CD4-positive, alpha-beta memory T cell (primary cell): ENCODE measurements at regions not wholly inside any gene's neighbourhood (a gene's known extent, or its start where the extent isn't known, plus 50 kb on each side); places are given as distances from the start of the nearest gene placed in this dataset.

ENCODE experiments used
- CTCF ChIA-PET: fragments of 350-600 bp; sonication (Branson Sonifier 250); formaldehyde crosslinking; loops from one replicate; lab custom pipeline; 2021; ENCODE audit warnings: inconsistent platforms; ENCODE audit not compliant: partially characterized antibody; lab: Charles Lee
- POLR2A ChIA-PET: fragments of 350-600 bp; sonication (Branson Sonifier 250); formaldehyde crosslinking; loops from one replicate; lab custom pipeline; 2021; ENCODE audit not compliant: partially characterized antibody; lab: Charles Lee
- DNase-seq, 5 donors: peaks; one replicate each; pipeline versions ENCODE4 v3.0.0 to v3.0.0-alpha.2; 2020 to 2022; ENCODE audit warnings: mixed read lengths in 1 of 5
- H3K27ac ChIP-seq: one replicate; pipeline ENCODE4 v1.7.0; 2013; ENCODE audit warnings: low read depth, low read length
- H3K27me3 ChIP-seq: 2 replicates; pipeline ENCODE4 v1.7.0; 2013; ENCODE audit warnings: mild to moderate bottlenecking, low read length, moderate library complexity; ENCODE audit not compliant: insufficient read depth
- H3K36me3 ChIP-seq: 2 replicates; pipeline ENCODE4 v1.7.0; 2013; ENCODE audit warnings: mild to moderate bottlenecking, low read length, moderate library complexity; ENCODE audit not compliant: insufficient read depth
- H3K4me1 ChIP-seq: 2 replicates; pipeline ENCODE4 v1.7.0; 2013; ENCODE audit warnings: mild to moderate bottlenecking, low read length, moderate library complexity; ENCODE audit not compliant: insufficient read depth
- H3K4me3 ChIP-seq, 2 donors: one replicate each; pipeline ENCODE4 v1.7.0; 2013; ENCODE audit warnings: low read length in 2 of 2, mild to moderate bottlenecking in 1 of 2
- H3K9me3 ChIP-seq, 2 donors: one replicate each; pipeline ENCODE4 v1.7.0; 2013; ENCODE audit warnings: low read length in 2 of 2, control low read depth in 1 of 2; ENCODE audit not compliant: control insufficient read depth in 1 of 2
- H3K27ac Mint-ChIP-seq, 7 donors: one replicate each; pipeline ENCODE4 v1.8.0; 2020 to 2021; ENCODE audit warnings: mixed read lengths in 7 of 7, mild to moderate bottlenecking in 6 of 7, inconsistent platforms in 3 of 7, moderate library complexity in 3 of 7
- H3K27me3 Mint-ChIP-seq, 2 donors: one replicate each; pipeline ENCODE4 v1.8.0; 2020 to 2021; ENCODE audit warnings: mixed read lengths in 2 of 2
- H3K36me3 Mint-ChIP-seq, 2 donors: one replicate each; pipeline ENCODE4 v1.8.0; 2020 to 2021; ENCODE audit warnings: mixed read lengths in 2 of 2, inconsistent platforms in 1 of 2, mild to moderate bottlenecking in 1 of 2
- H3K4me1 Mint-ChIP-seq, 4 donors: one replicate each; pipeline ENCODE4 v1.8.0; 2020 to 2021; ENCODE audit warnings: mixed read lengths in 4 of 4, mild to moderate bottlenecking in 1 of 4
- H3K4me3 Mint-ChIP-seq, 8 donors: one replicate each; pipeline ENCODE4 v1.8.0; 2020 to 2021; ENCODE audit warnings: mixed read lengths in 8 of 8, mild to moderate bottlenecking in 7 of 8, moderate library complexity in 6 of 8, inconsistent platforms in 3 of 8
- H3K9me3 Mint-ChIP-seq, 8 donors: one replicate each; pipeline ENCODE4 v1.8.0; 2020 to 2021; ENCODE audit warnings: mixed read lengths in 8 of 8, mild to moderate bottlenecking in 5 of 8, inconsistent platforms in 3 of 8, moderate library complexity in 1 of 8
- intact Hi-C: fragments of 100-400 bp; cut with micrococcal nuclease; formaldehyde crosslinking; loops from one replicate; pipeline ENCODE4 v1.15.1; 2023

- intact Hi-C loops = no loop called here
- no peak for DNase-seq
- H3K9me3 ChIP-seq = no peaks in the 10 kb centered on the region
- ChIA-PET POLR2A (no interaction called here), CTCF (no interaction called here)
- H3K4me1 ChIP-seq = no peaks in the 10 kb centered on the region
- Mint-ChIP-seq H3K4me1 (no peaks in the 10 kb centered on the region), H3K27ac (no peak overlapping the region), H3K27me3 (no peaks in the 10 kb centered on the region), H3K4me3 (no peak overlapping the region), H3K36me3 (no peaks in the 10 kb centered on the region), H3K9me3 (peaks cover 0 to 3% (median 0%) of the 10 kb centered on the region in 8 donors)
- H3K27ac ChIP-seq = no peak overlapping the region
- H3K4me3 ChIP-seq = no peak overlapping the region
- H3K27me3 ChIP-seq = no peaks in the 10 kb centered on the region
- no peaks in the 10 kb centered on the region for H3K36me3 ChIP-seq
Measured at GRCh38 chr2:52465287-52465686, 1302.3 kb upstream of the CHAC2 start.

GRCh38 chr2:52463457-52463856 is 1304.1 kb upstream of the CHAC2 start:
- Histone ChIP-seq H3K27me3 (no peaks in the 10 kb centered on the region), H3K4me3 (no peak overlapping the region), H3K9me3 (no peaks in the 10 kb centered on the region), H3K36me3 (no peaks in the 10 kb centered on the region), H3K4me1 (no peaks in the 10 kb centered on the region), H3K27ac (no peak overlapping the region)
- ChIA-PET CTCF (no interaction called here), POLR2A (no interaction called here)
- Mint-ChIP-seq H3K9me3 (peaks cover 0 to 3% (median 0%) of the 10 kb centered on the region in 8 donors), H3K27me3 (no peaks in the 10 kb centered on the region), H3K27ac (no peak overlapping the region), H3K4me1 (no peaks in the 10 kb centered on the region), H3K4me3 (no peak overlapping the region), H3K36me3 (no peaks in the 10 kb centered on the region)
- intact Hi-C loops = no loop called here
- no peak for DNase-seq

- no peak overlapping the region for H3K27ac Mint-ChIP-seq
- CTCF ChIA-PET = no interaction called here
- Histone ChIP-seq H3K36me3 (no peaks in the 10 kb centered on the region), H3K27me3 (no peaks in the 10 kb centered on the region), H3K27ac (no peak overlapping the region), H3K9me3 (no peaks in the 10 kb centered on the region), H3K4me3 (no peak overlapping the region), H3K4me1 (no peaks in the 10 kb centered on the region)
- intact Hi-C loops = no loop called here
- H3K9me3 Mint-ChIP-seq = peaks cover 0 to 11% (median 0%) of the 10 kb centered on the region in 8 donors
- POLR2A ChIA-PET = no interaction called here
- H3K4me1 Mint-ChIP-seq = no peaks in the 10 kb centered on the region
- H3K36me3 Mint-ChIP-seq = no peaks in the 10 kb centered on the region
- no peaks in the 10 kb centered on the region for H3K27me3 Mint-ChIP-seq
- H3K4me3 Mint-ChIP-seq = no peak overlapping the region
- no peak for DNase-seq
Measured at GRCh38 chr2:52456561-52457377, 1310.8 kb upstream of the CHAC2 start.

- H3K27me3 Mint-ChIP-seq = no peaks in the 10 kb centered on the region
- no peak overlapping the region for H3K4me3 Mint-ChIP-seq
- peaks cover 0 to 11% (median 0%) of the 10 kb centered on the region in 8 donors for H3K9me3 Mint-ChIP-seq
- H3K27ac Mint-ChIP-seq = no peak overlapping the region
- ChIA-PET CTCF (no interaction called here), POLR2A (no interaction called here)
- H3K4me1 ChIP-seq = no peaks in the 10 kb centered on the region
- H3K27ac ChIP-seq = no peak overlapping the region
- DNase-seq = no peak
- H3K9me3 ChIP-seq = no peaks in the 10 kb centered on the region
- intact Hi-C loops = no loop called here
- no peaks in the 10 kb centered on the region for H3K27me3 ChIP-seq
- H3K36me3 ChIP-seq = no peaks in the 10 kb centered on the region
- no peaks in the 10 kb centered on the region for H3K4me1 Mint-ChIP-seq
- no peaks in the 10 kb centered on the region for H3K36me3 Mint-ChIP-seq
- H3K4me3 ChIP-seq = no peak overlapping the region
Measured at GRCh38 chr2:52454962-52455361, 1312.6 kb upstream of the CHAC2 start.

- no peaks in the 10 kb centered on the region for H3K27me3 Mint-ChIP-seq
- H3K9me3 Mint-ChIP-seq = peaks cover 0 to 11% (median 0%) of the 10 kb centered on the region in 8 donors
- H3K4me3 ChIP-seq = no peak overlapping the region
- H3K4me3 Mint-ChIP-seq = no peak overlapping the region
- no peaks in the 10 kb centered on the region for H3K4me1 Mint-ChIP-seq
- no peaks in the 10 kb centered on the region for H3K9me3 ChIP-seq
- CTCF ChIA-PET = no interaction called here
- intact Hi-C loops = no loop called here
- H3K36me3 Mint-ChIP-seq = no peaks in the 10 kb centered on the region
- H3K27ac ChIP-seq = no peak overlapping the region
- H3K4me1 ChIP-seq = no peaks in the 10 kb centered on the region
- no peak overlapping the region for H3K27ac Mint-ChIP-seq
- POLR2A ChIA-PET = no interaction called here
- H3K27me3 ChIP-seq = no peaks in the 10 kb centered on the region
- DNase-seq = no peak
- no peaks in the 10 kb centered on the region for H3K36me3 ChIP-seq
Measured at GRCh38 chr2:52452201-52452600, 1315.4 kb upstream of the CHAC2 start.

GRCh38 chr2:52445686-52446085 is 1321.9 kb upstream of the CHAC2 start:
- Histone ChIP-seq H3K9me3 (no peaks in the 10 kb centered on the region), H3K4me1 (no peaks in the 10 kb centered on the region), H3K36me3 (no peaks in the 10 kb centered on the region), H3K27me3 (no peaks in the 10 kb centered on the region), H3K4me3 (no peak overlapping the region), H3K27ac (no peak overlapping the region)
- Mint-ChIP-seq H3K4me3 (no peak overlapping the region), H3K27me3 (no peaks in the 10 kb centered on the region), H3K4me1 (no peaks in the 10 kb centered on the region), H3K27ac (no peak overlapping the region), H3K36me3 (no peaks in the 10 kb centered on the region), H3K9me3 (peaks cover 0 to 6% (median 0%) of the 10 kb centered on the region in 8 donors)
- intact Hi-C loops = no loop called here
- DNase-seq = no peak
- POLR2A ChIA-PET = no interaction called here
- CTCF ChIA-PET = no interaction called here

GRCh38 chr2:52431352-52431760 is 1336.2 kb upstream of the CHAC2 start:
- Mint-ChIP-seq H3K27ac (no peak overlapping the region), H3K36me3 (no peaks in the 10 kb centered on the region), H3K4me3 (no peak overlapping the region), H3K27me3 (no peaks in the 10 kb centered on the region), H3K9me3 (peaks cover 0 to 7% (median 0%) of the 10 kb centered on the region in 8 donors), H3K4me1 (no peaks in the 10 kb centered on the region)
- no peaks in the 10 kb centered on the region for H3K9me3 ChIP-seq
- intact Hi-C loops = no loop called here
- no peaks in the 10 kb centered on the region for H3K27me3 ChIP-seq
- POLR2A ChIA-PET = no interaction called here
- H3K4me3 ChIP-seq = no peak overlapping the region
- H3K27ac ChIP-seq = no peak overlapping the region
- no peaks in the 10 kb centered on the region for H3K36me3 ChIP-seq
- CTCF ChIA-PET = no interaction called here
- H3K4me1 ChIP-seq = no peaks in the 10 kb centered on the region
- DNase-seq = no peak
